Mesenchymal stem cell (in vitro differentiated cells and primary cell): ENCODE measurements at regions not wholly inside any gene's neighbourhood (a gene's known extent, or its start where the extent isn't known, plus 50 kb on each side); places are given as distances from the start of the nearest gene placed in this dataset.

ENCODE experiments used
- DNase-seq: peaks from one replicate; pipeline ENCODE4 v3.0.0-alpha.2; 2013
- H2AFZ ChIP-seq: one replicate; pipeline ENCODE4 v1.6.1; 2013; ENCODE audit warnings: low read depth, mild to moderate bottlenecking, control low read depth, inconsistent platforms, low read length, moderate library complexity
- H2AK5ac ChIP-seq: 2 replicates; pipeline ENCODE4 v1.6.1; 2013; ENCODE audit warnings: low read length, moderate library complexity, mild to moderate bottlenecking, inconsistent platforms; ENCODE audit not compliant: severe bottlenecking
- H2BK120ac ChIP-seq: one replicate; pipeline ENCODE4 v1.6.1; 2013; ENCODE audit warnings: low read depth, mild to moderate bottlenecking, inconsistent platforms, low read length, moderate library complexity
- H2BK12ac ChIP-seq, 2 experiments: one replicate each; pipeline ENCODE4 v1.6.1; 2013; ENCODE audit warnings: inconsistent platforms in 2 of 2, low read length in 2 of 2, mild to moderate bottlenecking in 2 of 2, moderate library complexity in 2 of 2, control low read depth in 1 of 2
- H2BK15ac ChIP-seq: one replicate; pipeline ENCODE4 v1.6.1; 2013; ENCODE audit warnings: mild to moderate bottlenecking, low read depth, inconsistent platforms; ENCODE audit not compliant: poor library complexity, severe bottlenecking
- H2BK5ac ChIP-seq: 2 replicates; pipeline ENCODE4 v1.6.1; 2013; ENCODE audit warnings: low read depth, mild to moderate bottlenecking, low read length, control low read depth, inconsistent platforms; ENCODE audit not compliant: poor library complexity, severe bottlenecking
- H3K14ac ChIP-seq, 2 experiments: one replicate each; pipeline ENCODE4 v1.6.1; 2013; ENCODE audit warnings: inconsistent platforms in 2 of 2, low read length in 2 of 2, control low read depth in 1 of 2, mild to moderate bottlenecking in 1 of 2, moderate library complexity in 1 of 2
- H3K18ac ChIP-seq, 2 experiments: one replicate each; pipeline ENCODE4 v1.6.1; 2013; ENCODE audit warnings: inconsistent platforms in 2 of 2, low read length in 2 of 2, control low read depth in 1 of 2, low read depth in 1 of 2, mild to moderate bottlenecking in 1 of 2
- H3K23ac ChIP-seq, 2 experiments: one replicate each; pipeline ENCODE4 v1.6.1; 2013; ENCODE audit warnings: inconsistent platforms in 2 of 2, low read length in 2 of 2, mild to moderate bottlenecking in 2 of 2, moderate library complexity in 2 of 2, control low read depth in 1 of 2
- H3K27ac ChIP-seq: 2 replicates; pipeline ENCODE4 v1.5.1; 2013; ENCODE audit warnings: mild to moderate bottlenecking, moderate library complexity, low read length, control low read depth, inconsistent platforms; ENCODE audit not compliant: poor library complexity, severe bottlenecking
- H3K27me3 ChIP-seq, 2 experiments: 2 replicates each; pipeline versions ENCODE4 v1.6.1 to v1.7.0; 2013; ENCODE audit warnings: low read length in 2 of 2, mild to moderate bottlenecking in 2 of 2, moderate library complexity in 2 of 2, control low read depth in 1 of 2, inconsistent platforms in 1 of 2; ENCODE audit not compliant: control insufficient read depth in 1 of 2, insufficient read depth in 1 of 2
- H3K36me3 ChIP-seq, 2 experiments: 2 replicates each; pipeline versions ENCODE4 v1.6.1 to v1.7.0; 2013; ENCODE audit warnings: low read length in 2 of 2, control low read depth in 1 of 2, inconsistent platforms in 1 of 2, low read depth in 1 of 2, mild to moderate bottlenecking in 1 of 2; ENCODE audit not compliant: insufficient read depth in 2 of 2, control insufficient read depth in 1 of 2
- H3K4ac ChIP-seq, 2 experiments: one replicate each; pipeline ENCODE4 v1.6.1; 2013; ENCODE audit warnings: inconsistent platforms in 2 of 2, low read length in 2 of 2, mild to moderate bottlenecking in 2 of 2, moderate library complexity in 2 of 2, control low read depth in 1 of 2, low read depth in 1 of 2
- H3K4me1 ChIP-seq: 2 replicates; pipeline ENCODE4 v1.6.1; 2013; ENCODE audit warnings: low read depth, low read length, control low read depth; ENCODE audit not compliant: control insufficient read depth, insufficient read depth
- H3K4me2 ChIP-seq: 2 replicates; pipeline ENCODE4 v1.6.1; 2013; ENCODE audit warnings: low read length, mild to moderate bottlenecking, inconsistent platforms; ENCODE audit not compliant: poor library complexity, severe bottlenecking
- H3K4me3 ChIP-seq, 2 experiments: 2 replicates each; pipeline versions ENCODE4 v1.5.1 to v1.7.0; 2013; ENCODE audit warnings: low read length in 2 of 2, mild to moderate bottlenecking in 2 of 2, control low read depth in 1 of 2, low read depth in 1 of 2; ENCODE audit not compliant: insufficient read depth in 1 of 2
- H3K79me1 ChIP-seq: replicated peaks from 2 replicates; pipeline ENCODE4 v1.6.1; 2013; ENCODE audit warnings: mild to moderate bottlenecking, control low read depth, low read length, inconsistent platforms; ENCODE audit not compliant: poor library complexity, severe bottlenecking
- H3K9ac ChIP-seq: 2 replicates; pipeline ENCODE4 v1.7.0; 2013; ENCODE audit warnings: mild to moderate bottlenecking, low read length, moderate library complexity
- H3K9me3 ChIP-seq: 2 replicates; pipeline ENCODE4 v1.7.0; 2013; ENCODE audit warnings: mild to moderate bottlenecking, low read length; ENCODE audit not compliant: control insufficient read depth
- H4K8ac ChIP-seq: one replicate; pipeline ENCODE4 v1.6.1; 2013; ENCODE audit warnings: inconsistent platforms, mild to moderate bottlenecking, low read length, moderate library complexity
- H4K91ac ChIP-seq: one replicate; pipeline ENCODE4 v1.6.1; 2013; ENCODE audit warnings: mild to moderate bottlenecking, low read length, inconsistent platforms
- WGBS: methylation state at CpG from one replicate; pipeline ENCODE4 v1.1.7; 2013; ENCODE audit warnings: mixed read lengths; 5-methylcytosine and 5-hydroxymethylcytosine counted together

DNA sequence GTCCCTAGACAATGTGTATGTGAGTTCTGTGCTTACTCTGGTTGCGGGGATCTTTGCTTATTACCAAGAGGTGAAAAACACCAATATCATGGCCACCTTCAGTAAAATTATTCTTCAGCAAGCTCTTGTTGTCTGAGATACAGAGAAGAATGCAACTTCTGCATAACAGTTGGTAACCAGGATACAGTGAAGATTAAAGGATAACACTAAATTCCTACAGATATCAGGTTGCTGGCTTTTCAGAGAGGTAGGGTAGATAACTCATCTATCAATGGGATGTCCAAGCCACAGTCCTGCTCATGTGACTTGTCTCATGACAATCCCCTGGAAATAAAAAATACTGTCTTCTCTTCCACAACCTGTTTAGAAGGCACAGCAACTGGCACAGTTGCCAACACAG lies 308.5 kb downstream of the TNS1 start:
- H3K23ac ChIP-seq: no peak overlapping the region
- H4K91ac ChIP-seq: no peak overlapping the region

DNA sequence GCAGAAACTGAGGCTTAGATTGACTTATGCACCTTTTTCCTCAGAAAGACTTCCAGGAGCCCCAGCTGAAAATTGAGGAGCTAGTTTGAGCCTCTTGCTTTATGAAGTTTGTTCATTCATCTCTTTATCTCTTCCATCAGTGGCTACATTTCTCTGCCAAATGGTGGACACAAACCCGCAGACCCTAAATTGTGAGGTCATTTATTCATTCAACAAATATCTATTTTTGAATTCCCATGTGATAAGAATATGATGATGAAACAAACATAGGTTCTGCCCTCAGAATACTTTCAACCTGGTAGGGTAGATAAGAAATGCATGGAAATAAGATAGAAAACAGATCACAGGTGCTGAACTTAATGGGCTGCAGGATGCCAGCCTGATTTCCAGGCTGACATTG lies 309.4 kb downstream of the TNS1 start:
- DNase-seq: no peak
- no peaks in the 10 kb centered on the region for H3K9me3 ChIP-seq
- H2BK12ac ChIP-seq: no peak overlapping the region
- H4K91ac ChIP-seq: no peak overlapping the region
- H3K27ac ChIP-seq: no peak overlapping the region
- no peak overlapping the region for H4K8ac ChIP-seq
- no peak overlapping the region for H2BK120ac ChIP-seq
- no peak overlapping the region for H3K4me3 ChIP-seq
- no peak overlapping the region for H2BK15ac ChIP-seq
- H2AFZ ChIP-seq: no peak overlapping the region
- no peak overlapping the region for H3K23ac ChIP-seq
- H3K36me3 ChIP-seq: no peaks in the 10 kb centered on the region
- H2BK5ac ChIP-seq: no peak overlapping the region
- no peak overlapping the region for H3K18ac ChIP-seq
- H3K4me1 ChIP-seq: peaks cover 10% of the 10 kb centered on the region
- H3K4ac ChIP-seq: no peak overlapping the region
- H3K4me2 ChIP-seq: no peak overlapping the region
- H3K9ac ChIP-seq: no peak overlapping the region
- H3K79me1 ChIP-seq: no peaks in the 10 kb centered on the region
- H3K14ac ChIP-seq: no peak overlapping the region
- H3K27me3 ChIP-seq: no peaks in the 10 kb centered on the region
- WGBS: no CpG with 5 or more reads among the region's 1 CpG
- peak overlapping the region; percentile 45 for H2AK5ac ChIP-seq

More for the DNA sequence above, 308.5 kb downstream of the TNS1 start:
- WGBS: no CpG with 5 or more reads among the region's 1 CpG
- Histone ChIP-seq H3K27me3 (no peaks in the 10 kb centered on the region), H3K36me3 (no peaks in the 10 kb centered on the region), H3K18ac (peak overlapping the region in 1 of 2 experiments; percentile 94), H3K79me1 (no peaks in the 10 kb centered on the region), H2AFZ (no peak overlapping the region), H3K4me1 (peaks cover 10% of the 10 kb centered on the region), H2BK5ac (no peak overlapping the region), H3K4me2 (no peak overlapping the region), H3K4me3 (peak overlapping the region in 1 of 2 experiments; percentile 10), H2BK12ac (peak overlapping the region; percentile 64 to 99), H3K9ac (peak overlapping the region; percentile 81), H2AK5ac (peak overlapping the region; percentile 88), H2BK15ac (no peak overlapping the region), H3K9me3 (no peaks in the 10 kb centered on the region), H3K4ac (peak overlapping the region; percentile 7 to 91), H3K14ac (peak overlapping the region in 1 of 2 experiments; percentile 58), H4K8ac (peak overlapping the region; percentile 1), H3K27ac (peak overlapping the region; percentile 74), H2BK120ac (no peak overlapping the region)
- peak; percentile 15 for DNase-seq

DNA sequence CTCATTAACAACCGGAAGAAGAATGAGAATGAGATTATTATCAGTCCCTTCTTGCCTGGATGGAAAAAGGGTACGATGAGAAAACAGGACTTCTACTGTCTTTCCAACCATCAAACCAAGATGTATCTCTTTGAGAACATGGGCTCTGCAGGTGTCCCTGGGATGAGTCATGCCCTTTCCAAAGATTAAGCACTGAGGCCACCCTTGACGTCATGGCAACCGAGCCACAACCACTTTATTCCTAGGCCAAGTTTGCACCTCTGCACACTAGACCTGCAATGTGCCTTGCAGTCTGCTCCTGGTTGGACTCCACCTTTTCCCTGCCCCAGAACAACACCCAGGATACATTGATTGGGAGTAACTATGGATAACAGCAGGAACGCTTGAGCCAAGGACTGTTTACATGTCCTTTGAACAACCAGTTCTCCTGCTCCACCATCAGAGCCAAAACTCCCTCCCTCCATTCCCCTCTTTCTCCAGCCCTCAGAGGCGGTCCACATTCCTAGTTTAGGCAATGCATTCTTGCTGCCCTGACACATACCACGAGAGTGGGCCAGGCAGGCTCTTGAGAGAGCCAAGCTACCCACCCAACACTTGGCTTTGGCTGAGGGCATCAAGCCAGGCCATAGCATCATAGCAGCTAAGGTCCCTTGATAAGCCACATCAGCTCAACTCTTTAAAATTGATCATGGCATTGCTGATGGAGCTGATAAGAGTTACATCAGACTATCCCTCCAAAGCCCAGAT lies 310.7 kb downstream of the TNS1 start:
- no peak overlapping the region for H3K4me3 ChIP-seq
- H2BK5ac ChIP-seq: no peak overlapping the region
- peaks cover 11% of the 10 kb centered on the region for H3K4me1 ChIP-seq
- no peaks in the 10 kb centered on the region for H3K27me3 ChIP-seq
- H3K9me3 ChIP-seq: no peaks in the 10 kb centered on the region
- H2AFZ ChIP-seq: no peak overlapping the region
- H3K23ac ChIP-seq: no peak overlapping the region
- H2AK5ac ChIP-seq: peak overlapping the region; percentile 29
- no peak for DNase-seq
- WGBS: 91% methylated on average over 6 of the region's 7 CpGs
- no peak overlapping the region for H2BK12ac ChIP-seq
- H3K4me2 ChIP-seq: no peak overlapping the region
- no peak overlapping the region for H2BK120ac ChIP-seq
- H4K91ac ChIP-seq: no peak overlapping the region
- H3K79me1 ChIP-seq: no peaks in the 10 kb centered on the region
- no peaks in the 10 kb centered on the region for H3K36me3 ChIP-seq
- peak overlapping the region; percentile 2 for H3K9ac ChIP-seq
- H3K18ac ChIP-seq: no peak overlapping the region
- peak overlapping the region in 1 of 2 experiments; percentile 7 for H3K4ac ChIP-seq
- H3K14ac ChIP-seq: no peak overlapping the region
- H2BK15ac ChIP-seq: no peak overlapping the region
- H4K8ac ChIP-seq: no peak overlapping the region
- no peak overlapping the region for H3K27ac ChIP-seq

DNA sequence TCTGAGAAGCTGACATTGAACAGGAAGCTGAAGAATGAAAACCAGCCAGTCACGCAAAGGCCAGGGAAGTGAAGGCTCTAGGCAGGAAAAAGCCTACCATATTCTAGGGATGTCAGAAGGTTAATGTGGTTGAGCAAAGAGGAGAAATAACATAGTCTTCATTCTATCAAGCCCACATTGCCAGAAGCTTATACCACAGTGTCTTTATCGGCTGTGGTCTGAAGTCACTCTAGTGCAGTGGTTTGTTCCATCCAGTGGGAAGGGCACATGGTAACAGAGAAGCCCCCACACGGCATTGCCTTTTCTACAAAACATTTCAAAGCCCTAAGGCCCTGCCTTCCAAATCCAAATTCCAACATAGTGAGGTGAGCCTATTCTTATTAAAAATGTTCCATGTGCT lies 311.3 kb downstream of the TNS1 start:
- Histone ChIP-seq H2BK120ac (no peak overlapping the region), H2AFZ (no peak overlapping the region), H3K27me3 (no peaks in the 10 kb centered on the region), H3K4me1 (peaks cover 11% of the 10 kb centered on the region), H3K79me1 (no peaks in the 10 kb centered on the region), H3K9ac (no peak overlapping the region), H2AK5ac (no peak overlapping the region), H4K91ac (no peak overlapping the region), H3K18ac (no peak overlapping the region), H3K27ac (no peak overlapping the region), H3K14ac (no peak overlapping the region), H3K36me3 (no peaks in the 10 kb centered on the region), H3K9me3 (no peaks in the 10 kb centered on the region), H2BK15ac (no peak overlapping the region), H2BK12ac (peak overlapping the region in 1 of 2 experiments; percentile 15), H4K8ac (no peak overlapping the region), H3K4ac (no peak overlapping the region), H3K4me2 (no peak overlapping the region), H2BK5ac (no peak overlapping the region), H3K4me3 (no peak overlapping the region), H3K23ac (no peak overlapping the region)
- 83% methylated on average over 2 of the region's 3 CpGs for WGBS
- DNase-seq: peak; percentile 17
